M059J (cell line): ENCODE measurements at regions not wholly inside any gene's neighbourhood (a gene's known extent, or its start where the extent isn't known, plus 50 kb on each side); places are given as distances from the start of the nearest gene placed in this dataset.
"Not testable (repeated sequence)": the region's sequence is repeated elsewhere in the genome, so short reads cannot be mapped to it uniquely, and the experiment has no call there.

Experiments used
- DNase-seq: peaks from one replicate; pipeline ENCODE4 v3.0.0-alpha.2; 2012; ENCODE audit warnings: low read depth

GRCh38 chr17:30712859-30713258 lies 111.6 kb downstream of the CRLF3 start:
- not testable (repeated sequence) for DNase-seq

- DNase-seq = not testable (repeated sequence)
Measured at GRCh38 chr17:30711626-30712507, 112.6 kb downstream of the CRLF3 start.

GRCh38 chr17:30711176-30711575 lies 113.3 kb downstream of the CRLF3 start:
- DNase-seq = not testable (repeated sequence)

GRCh38 chr17:30710276-30711088 lies 114.0 kb downstream of the CRLF3 start:
- DNase-seq = not testable (repeated sequence)

- DNase-seq = not testable (repeated sequence)
Measured at GRCh38 chr17:30709561-30710275, 114.8 kb downstream of the CRLF3 start.

- DNase-seq = not testable (repeated sequence)
Measured at GRCh38 chr17:30709096-30709495, 115.4 kb downstream of the CRLF3 start.

- DNase-seq = peak; percentile 93
Measured at GRCh38 chr17:30708241-30709078, 116.0 kb downstream of the CRLF3 start.

GRCh38 chr17:30707724-30708240 lies 116.7 kb downstream of the CRLF3 start:
- DNase-seq = not testable (repeated sequence)

GRCh38 chr17:30706461-30707335 lies 117.8 kb downstream of the CRLF3 start:
- not testable (repeated sequence) for DNase-seq

- DNase-seq = not testable (repeated sequence)
Measured at GRCh38 chr17:30706004-30706403, 118.5 kb downstream of the CRLF3 start.

- no peak for DNase-seq
Measured at GRCh38 chr17:30701498-30701989, 122.9 kb downstream of the CRLF3 start.

GRCh38 chr17:30700833-30701232 lies 123.7 kb downstream of the CRLF3 start:
- DNase-seq = not testable (repeated sequence)

GRCh38 chr17:30697619-30698460 lies 126.7 kb downstream of the CRLF3 start:
- DNase-seq = peak; percentile 57

GRCh38 chr17:30696234-30696633 lies 128.3 kb downstream of the CRLF3 start:
- DNase-seq = no peak

- peak; percentile 86 for DNase-seq
Measured at GRCh38 chr17:30695265-30695811, 129.2 kb downstream of the CRLF3 start.

- not testable (repeated sequence) for DNase-seq
Measured at GRCh38 chr17:30693772-30694171, 130.7 kb downstream of the CRLF3 start.

- DNase-seq = not testable (repeated sequence)
Measured at GRCh38 chr17:30689266-30690000, 135.1 kb downstream of the CRLF3 start.
